Suppressor macrophage treated with lipopolysaccharide for 1 hour (primary cell): ENCODE measurements at regions not wholly inside any gene's neighbourhood (a gene's known extent, or its start where the extent isn't known, plus 50 kb on each side); places are given as distances from the start of the nearest gene placed in this dataset.
"Not testable (repeated sequence)": the region's sequence is repeated elsewhere in the genome, so short reads cannot be mapped to it uniquely, and the experiment has no call there.

Source experiments
- DNase-seq, 3 donors: peaks; one replicate each; pipeline ENCODE4 v3.0.0-alpha.2; 2020 to 2022

- DNase-seq, result no peak
Measured at GRCh38 chr14:103186909-103187586, 63.8 kb downstream of the TNFAIP2 start.

- no peak for DNase-seq
Measured at GRCh38 chr14:103187911-103188310, 64.7 kb downstream of the TNFAIP2 start.

- DNase-seq, result peak; percentile 45 to 79 (median 54)
Measured at GRCh38 chr14:103188810-103189480, 65.7 kb downstream of the TNFAIP2 start.

GRCh38 chr14:103189481-103190470, 66.5 kb downstream of the TNFAIP2 start:
- DNase-seq, result no peak

GRCh38 chr14:103190741-103191140, 67.5 kb downstream of the TNFAIP2 start:
- peak; percentile 23 to 46 (median 31) for DNase-seq

GRCh38 chr14:103191844-103192243, 68.6 kb downstream of the TNFAIP2 start:
- no peak for DNase-seq

- no peak for DNase-seq
Measured at GRCh38 chr14:103192246-103192840, 69.1 kb downstream of the TNFAIP2 start.

- not testable (repeated sequence) for DNase-seq
Measured at GRCh38 chr14:103192861-103193260, 69.6 kb downstream of the TNFAIP2 start.

GRCh38 chr14:103193491-103193890, 70.2 kb downstream of the TNFAIP2 start:
- not testable (repeated sequence) for DNase-seq

- DNase-seq, result peak; percentile 65 to 80 (median 74)
Measured at GRCh38 chr14:103194256-103195045, 71.2 kb downstream of the TNFAIP2 start.

- no peak for DNase-seq
Measured at GRCh38 chr14:103195828-103196615, 72.8 kb downstream of the TNFAIP2 start.

GRCh38 chr14:103196716-103197115, 73.5 kb downstream of the TNFAIP2 start:
- no peak for DNase-seq

GRCh38 chr14:103198131-103199105, 75.2 kb downstream of the TNFAIP2 start:
- peak; percentile 75 to 84 (median 77) for DNase-seq

- DNase-seq, result no peak
Measured at GRCh38 chr14:103199124-103199523, 75.9 kb downstream of the TNFAIP2 start.

- DNase-seq, result no peak
Measured at GRCh38 chr14:103201801-103202200, 78.5 kb downstream of the TNFAIP2 start.

- no peak for DNase-seq
Measured at GRCh38 chr14:103204852-103205540, 81.7 kb downstream of the TNFAIP2 start.

- no peak for DNase-seq
Measured at GRCh38 chr14:103205541-103205906, 82.3 kb downstream of the TNFAIP2 start.

GRCh38 chr14:103206023-103206481, 82.8 kb downstream of the TNFAIP2 start:
- DNase-seq, result no peak

- no peak for DNase-seq
Measured at GRCh38 chr14:103206836-103207387, 83.7 kb downstream of the TNFAIP2 start.
